ENCODE measurements at regions not wholly inside any gene's neighbourhood (a gene's known extent, or its start where the extent isn't known, plus 50 kb on each side); places are given as distances from the start of the nearest gene placed in this dataset.

- Mint-ChIP-seq H3K9me3 (peaks cover 45% of the 10 kb centered on the region), H3K4me3 (no peak overlapping the region), H3K27me3 (ENCODE audit: low read depth, poor library complexity) (peaks cover 16% of the 10 kb centered on the region), H3K4me1 (peaks cover 48% of the 10 kb centered on the region), H3K27ac (no peak overlapping the region), H3K36me3 (ENCODE audit: low read depth) (no peaks in the 10 kb centered on the region)
- no peak for DNase-seq
- TF ChIP-seq CTCF (IDR thresholded peaks at IDR 0.05), result no peak
These were observed 111.5 kb upstream of the ATP6AP2 start for GRCh38 chrX:40469316-40469715.

- peaks cover 47% of the 10 kb centered on the region for H3K9me3 Mint-ChIP-seq
- TF ChIP-seq CTCF (IDR thresholded peaks at IDR 0.05), result peak; percentile 9
- H3K4me3 Mint-ChIP-seq, result no peak overlapping the region
- H3K4me1 Mint-ChIP-seq, result peaks cover 39% of the 10 kb centered on the region
- peak; percentile 10 for DNase-seq
- no peaks in the 10 kb centered on the region for H3K36me3 Mint-ChIP-seq (ENCODE audit: low read depth)
- H3K27me3 Mint-ChIP-seq (ENCODE audit: low read depth, poor library complexity), result peaks cover 22% of the 10 kb centered on the region
- H3K27ac Mint-ChIP-seq, result no peak overlapping the region
These were observed 112.5 kb upstream of the ATP6AP2 start for GRCh38 chrX:40468033-40468846.

- H3K36me3 Mint-ChIP-seq (ENCODE audit: low read depth), result no peaks in the 10 kb centered on the region
- peaks cover 26% of the 10 kb centered on the region for H3K27me3 Mint-ChIP-seq (ENCODE audit: low read depth, poor library complexity)
- H3K4me3 Mint-ChIP-seq, result no peak overlapping the region
- DNase-seq, result no peak
- H3K9me3 Mint-ChIP-seq, result peaks cover 40% of the 10 kb centered on the region
- no peak overlapping the region for H3K27ac Mint-ChIP-seq
- peaks cover 36% of the 10 kb centered on the region for H3K4me1 Mint-ChIP-seq
- TF ChIP-seq CTCF (IDR thresholded peaks at IDR 0.05), result no peak
These were observed 113.3 kb upstream of the ATP6AP2 start for GRCh38 chrX:40467454-40467853.

- DNase-seq, result peak; percentile 10
- peaks cover 35% of the 10 kb centered on the region for H3K9me3 Mint-ChIP-seq
- H3K4me3 Mint-ChIP-seq, result peak overlapping the region; percentile 4
- peaks cover 32% of the 10 kb centered on the region for H3K27me3 Mint-ChIP-seq (ENCODE audit: low read depth, poor library complexity)
- H3K27ac Mint-ChIP-seq, result peak overlapping the region; percentile 27
- no peak for TF ChIP-seq CTCF (IDR thresholded peaks at IDR 0.05)
- H3K4me1 Mint-ChIP-seq, result peaks cover 26% of the 10 kb centered on the region
- H3K36me3 Mint-ChIP-seq (ENCODE audit: low read depth), result no peaks in the 10 kb centered on the region
These were observed 114.8 kb upstream of the ATP6AP2 start for GRCh38 chrX:40465735-40466551.

GRCh38 chrX:40462795-40463194 is 118.0 kb upstream of the ATP6AP2 start:
- Mint-ChIP-seq H3K27me3 (ENCODE audit: low read depth, poor library complexity) (peaks cover 41% of the 10 kb centered on the region), H3K9me3 (peaks cover 50% of the 10 kb centered on the region), H3K4me1 (peaks cover 18% of the 10 kb centered on the region)

More at GRCh38 chrX:40462795-40463194, 118.0 kb upstream of the ATP6AP2 start:
- Mint-ChIP-seq H3K27ac (no peak overlapping the region), H3K4me3 (no peak overlapping the region), H3K36me3 (ENCODE audit: low read depth) (no peaks in the 10 kb centered on the region)
- no peak for TF ChIP-seq CTCF (IDR thresholded peaks at IDR 0.05)
- no peak for DNase-seq

Data from nephron progenitor cell (in vitro differentiated cells).